NT2/D1 (cell line): ENCODE measurements at regions not wholly inside any gene's neighbourhood (a gene's known extent, or its start where the extent isn't known, plus 50 kb on each side); places are given as distances from the start of the nearest gene placed in this dataset.

ENCODE experiments used
- DNase-seq: peaks from one replicate; pipeline ENCODE4 v3.0.0-alpha.2; 2011; ENCODE audit warnings: low read depth, low spot score
- H3K27me3 ChIP-seq: 2 replicates; pipeline ENCODE4 v1.6.0; 2011; ENCODE audit warnings: mild to moderate bottlenecking; ENCODE audit not compliant: insufficient read length, insufficient read depth
- H3K36me3 ChIP-seq: 2 replicates; pipeline ENCODE4 v1.6.1; 2011; ENCODE audit warnings: mild to moderate bottlenecking, low read length, mixed read lengths; ENCODE audit not compliant: insufficient read depth, insufficient read length
- H3K4me1 ChIP-seq: 2 replicates; pipeline ENCODE4 v1.5.1; 2011; ENCODE audit not compliant: insufficient read depth, insufficient read length
- H3K4me3 ChIP-seq: 2 replicates; pipeline ENCODE4 v1.5.1; 2011; ENCODE audit warnings: low read depth; ENCODE audit not compliant: insufficient read length
- H3K9ac ChIP-seq: 2 replicates; pipeline ENCODE4 v1.6.0; 2011; ENCODE audit warnings: low read depth; ENCODE audit not compliant: insufficient read length
- H3K9me3 ChIP-seq: 2 replicates; pipeline ENCODE4 v1.5.1; 2011; ENCODE audit warnings: mild to moderate bottlenecking, low read length; ENCODE audit not compliant: insufficient read depth
- SUZ12 ChIP-seq: IDR thresholded peaks from 2 replicates; pipeline ENCODE4 v1.6.1; 2011; ENCODE audit not compliant: insufficient read length, insufficient read depth; ENCODE audit errors: extremely low read depth
- YY1 ChIP-seq: IDR thresholded peaks from 2 replicates; pipeline ENCODE4 v1.6.1; 2011; ENCODE audit not compliant: insufficient read length, insufficient read depth
- ZNF274 ChIP-seq: IDR thresholded peaks from 2 replicates; pipeline ENCODE4 v1.6.1; 2011; ENCODE audit warnings: mild to moderate bottlenecking, low read depth, low read length

DNA sequence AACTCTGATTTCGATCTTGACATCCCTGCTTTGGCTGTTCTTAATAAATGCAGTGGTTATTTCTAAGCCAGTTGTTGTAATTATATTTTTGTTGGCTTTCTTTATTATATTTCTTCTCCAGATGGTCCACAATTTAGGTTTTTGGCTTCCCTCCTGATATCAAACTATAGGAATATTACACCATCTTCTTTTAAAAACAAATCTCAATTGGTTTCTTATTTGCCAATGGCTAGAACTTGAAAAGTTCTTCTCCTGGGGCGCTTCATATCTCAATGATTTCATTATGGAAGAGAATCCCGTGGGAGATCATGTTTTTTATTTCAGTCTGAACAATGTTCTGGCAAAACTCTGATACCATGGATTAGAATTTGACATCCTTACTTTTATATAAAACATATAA, 292.3 kb downstream of the FLRT2 start:
- Histone ChIP-seq H3K27me3 (no peaks in the 10 kb centered on the region), H3K9me3 (no peaks in the 10 kb centered on the region), H3K36me3 (no peaks in the 10 kb centered on the region), H3K4me1 (no peaks in the 10 kb centered on the region), H3K4me3 (no peak overlapping the region), H3K9ac (no peak overlapping the region)
- TF ChIP-seq YY1 (no peak), ZNF274 (no peak), SUZ12 (no peak)
- no peak for DNase-seq

DNA sequence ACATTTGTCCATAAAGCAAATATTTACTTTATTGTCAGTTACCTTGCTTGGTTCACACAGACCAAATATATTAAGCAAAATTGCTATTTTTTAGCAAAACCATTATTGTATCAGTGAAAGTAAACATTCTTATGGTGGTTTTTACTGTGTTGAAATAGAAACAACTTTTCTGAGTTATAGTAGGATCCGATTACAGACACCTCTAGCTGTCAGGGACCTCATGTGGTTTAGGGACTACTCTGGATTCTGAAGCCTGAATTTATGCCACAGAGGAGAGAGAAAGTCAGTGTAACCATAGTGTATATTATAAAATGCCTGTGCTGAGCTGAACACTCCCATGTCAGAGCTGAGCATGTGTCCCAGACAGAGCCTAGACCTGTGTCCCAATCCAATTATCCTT, 287.5 kb downstream of the FLRT2 start:
- H3K4me3 ChIP-seq: no peak overlapping the region
- H3K9ac ChIP-seq: no peak overlapping the region
- H3K27me3 ChIP-seq: no peaks in the 10 kb centered on the region
- no peaks in the 10 kb centered on the region for H3K4me1 ChIP-seq
- H3K36me3 ChIP-seq: no peaks in the 10 kb centered on the region
- no peaks in the 10 kb centered on the region for H3K9me3 ChIP-seq
- no peak for TF ChIP-seq SUZ12
- no peak for TF ChIP-seq ZNF274
- TF ChIP-seq YY1: no peak
- DNase-seq: no peak

DNA sequence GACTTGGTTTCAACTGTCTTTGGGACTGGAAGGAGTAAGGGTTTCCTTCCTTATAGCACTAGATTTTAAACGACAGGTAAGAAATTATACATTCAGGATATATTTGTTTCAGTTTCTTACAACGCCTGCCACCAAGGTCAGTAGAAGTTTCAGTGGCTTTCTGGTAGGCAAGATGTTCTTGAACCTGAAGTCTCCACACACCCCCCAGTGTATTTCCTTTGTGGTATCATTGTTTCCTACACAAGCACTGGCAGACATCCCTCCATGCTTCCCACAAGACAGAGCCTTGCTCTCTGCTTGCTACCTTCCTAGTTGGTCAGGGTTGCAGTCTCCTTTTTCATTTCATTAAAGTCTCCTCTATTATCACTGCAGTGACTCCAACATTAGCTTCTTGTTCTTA, 283.1 kb downstream of the FLRT2 start:
- no peak for DNase-seq
- H3K27me3 ChIP-seq: no peaks in the 10 kb centered on the region
- no peak overlapping the region for H3K9ac ChIP-seq
- TF ChIP-seq SUZ12 (no peak), YY1 (no peak), ZNF274 (no peak)
- H3K36me3 ChIP-seq: no peaks in the 10 kb centered on the region
- H3K4me1 ChIP-seq: no peaks in the 10 kb centered on the region
- H3K9me3 ChIP-seq: no peaks in the 10 kb centered on the region
- no peak overlapping the region for H3K4me3 ChIP-seq

DNA sequence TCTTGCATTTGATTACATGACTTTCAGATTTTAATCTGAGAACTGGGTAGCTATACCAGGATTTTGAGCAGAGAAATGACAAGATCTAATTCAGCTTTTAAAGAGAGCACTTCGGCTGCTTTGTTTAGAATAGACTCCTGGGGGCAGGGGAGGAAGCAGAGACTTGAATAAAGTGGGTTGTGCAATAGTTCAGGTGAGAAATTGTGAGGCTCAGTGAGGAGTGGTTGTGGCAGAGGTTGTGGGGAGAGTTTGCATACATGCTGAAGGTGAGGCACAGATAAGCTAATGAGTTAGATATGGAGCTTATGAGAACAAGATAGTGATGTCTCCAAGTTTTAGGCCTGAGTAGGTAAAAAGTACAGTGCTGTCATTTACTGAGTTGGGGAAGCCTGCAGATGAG, 281.4 kb downstream of the FLRT2 start:
- no peak for DNase-seq
- Histone ChIP-seq H3K9me3 (no peaks in the 10 kb centered on the region), H3K27me3 (no peaks in the 10 kb centered on the region), H3K4me3 (no peak overlapping the region), H3K36me3 (no peaks in the 10 kb centered on the region), H3K4me1 (no peaks in the 10 kb centered on the region), H3K9ac (no peak overlapping the region)
- TF ChIP-seq SUZ12 (no peak), ZNF274 (no peak), YY1 (no peak)

DNA sequence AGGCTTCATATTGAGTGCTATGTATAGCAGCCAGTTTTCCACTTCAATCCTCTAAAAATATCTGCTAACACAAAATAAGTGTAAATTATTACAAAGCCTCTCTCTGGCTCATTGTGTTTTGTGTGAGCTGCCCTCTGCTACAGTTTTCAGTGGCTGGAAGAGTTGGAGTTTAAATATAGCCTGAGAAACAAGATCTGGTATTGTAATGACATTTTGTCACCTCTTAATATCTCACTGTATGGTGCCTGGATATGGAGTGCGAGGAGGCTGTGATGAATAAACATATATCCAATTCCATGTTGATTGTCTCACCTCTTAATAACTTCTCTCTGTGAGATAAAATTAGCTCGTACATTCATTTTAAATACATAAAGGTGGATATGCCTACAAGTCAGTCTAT, 269.7 kb downstream of the FLRT2 start:
- Histone ChIP-seq H3K9me3 (no peaks in the 10 kb centered on the region), H3K27me3 (no peaks in the 10 kb centered on the region), H3K4me1 (no peaks in the 10 kb centered on the region), H3K4me3 (no peak overlapping the region), H3K9ac (no peak overlapping the region), H3K36me3 (no peaks in the 10 kb centered on the region)
- no peak for DNase-seq
- TF ChIP-seq ZNF274 (no peak), YY1 (no peak), SUZ12 (no peak)

DNA sequence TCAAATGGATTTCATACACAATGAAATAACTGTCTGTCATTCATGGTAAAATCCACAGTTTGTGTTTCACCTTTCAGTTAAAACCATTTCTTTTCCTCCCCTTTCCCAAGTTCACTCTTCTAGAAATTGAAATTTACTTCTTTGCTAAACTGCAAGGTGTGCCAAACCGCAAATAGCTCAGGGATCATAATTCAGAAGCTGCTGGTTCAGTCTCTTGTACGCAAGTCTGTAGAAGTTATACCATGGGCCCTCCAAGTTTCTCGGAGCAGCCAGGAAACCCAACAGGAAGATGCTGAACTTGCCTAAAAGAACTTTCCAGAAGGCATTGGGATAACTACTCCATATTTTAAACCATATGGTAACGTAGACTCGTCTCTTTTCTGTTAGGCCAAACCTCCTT, 268.9 kb downstream of the FLRT2 start:
- TF ChIP-seq ZNF274 (no peak), YY1 (no peak), SUZ12 (no peak)
- Histone ChIP-seq H3K9ac (no peak overlapping the region), H3K9me3 (no peaks in the 10 kb centered on the region), H3K4me1 (no peaks in the 10 kb centered on the region), H3K36me3 (no peaks in the 10 kb centered on the region), H3K27me3 (no peaks in the 10 kb centered on the region), H3K4me3 (no peak overlapping the region)
- no peak for DNase-seq

DNA sequence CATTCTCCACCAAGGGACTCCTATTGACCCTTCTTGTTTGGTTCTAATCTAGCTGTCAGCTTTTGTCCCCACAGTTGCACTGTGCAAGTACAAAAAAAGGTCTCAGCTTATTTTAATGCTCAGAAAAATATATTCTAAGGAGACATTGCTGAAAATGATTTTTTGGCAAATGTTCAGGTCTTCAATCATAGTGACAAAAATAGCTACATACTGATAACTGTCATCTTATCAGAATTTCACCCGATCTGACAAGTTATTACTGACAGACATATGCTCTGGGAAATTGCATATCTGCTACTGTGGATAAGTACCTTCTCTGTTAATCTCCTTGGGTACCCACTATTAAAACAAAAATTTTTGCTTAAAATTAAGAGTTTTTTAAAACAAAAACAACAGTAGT, 263.6 kb downstream of the FLRT2 start:
- no peaks in the 10 kb centered on the region for H3K27me3 ChIP-seq
- H3K4me3 ChIP-seq: no peak overlapping the region
- no peaks in the 10 kb centered on the region for H3K36me3 ChIP-seq
- no peaks in the 10 kb centered on the region for H3K4me1 ChIP-seq
- no peaks in the 10 kb centered on the region for H3K9me3 ChIP-seq
- DNase-seq: no peak
- no peak overlapping the region for H3K9ac ChIP-seq
- TF ChIP-seq YY1 (no peak), SUZ12 (no peak), ZNF274 (no peak)

DNA sequence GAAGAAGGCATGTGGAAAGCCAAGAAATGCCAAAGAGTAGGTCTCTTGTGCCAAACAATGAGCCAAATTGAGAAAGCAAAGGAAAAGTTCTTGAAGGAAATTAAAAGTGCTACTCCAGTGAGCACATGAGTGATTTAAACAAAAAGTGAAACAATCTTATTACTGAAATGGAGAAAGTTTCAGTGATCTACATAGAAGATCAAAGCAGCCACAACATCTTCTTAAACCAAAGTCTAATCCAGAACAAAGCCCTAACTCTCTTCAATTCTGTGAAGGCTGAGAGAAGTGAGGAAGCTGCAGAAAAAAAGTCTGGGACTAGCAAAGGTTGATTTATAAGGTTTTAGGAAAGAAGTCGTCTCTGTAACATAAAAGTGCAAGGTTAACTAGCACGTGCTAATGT, 259.6 kb downstream of the FLRT2 start:
- DNase-seq: no peak
- H3K9me3 ChIP-seq: no peaks in the 10 kb centered on the region
- no peak overlapping the region for H3K4me3 ChIP-seq
- H3K36me3 ChIP-seq: no peaks in the 10 kb centered on the region
- TF ChIP-seq ZNF274 (no peak), YY1 (no peak), SUZ12 (no peak)
- no peaks in the 10 kb centered on the region for H3K4me1 ChIP-seq
- no peaks in the 10 kb centered on the region for H3K27me3 ChIP-seq
- H3K9ac ChIP-seq: no peak overlapping the region
